ENCODE measurements at regions not wholly inside any gene's neighbourhood (a gene's known extent, or its start where the extent isn't known, plus 50 kb on each side); places are given as distances from the start of the nearest gene placed in this dataset.

GRCh38 chr7:46448478-46448877 is 527.4 kb upstream of the IGFBP3 start:
- Histone ChIP-seq H3K27ac (ENCODE audit: low read depth, low read length) (no peak overlapping the region), H3K79me2 (ENCODE audit: insufficient read depth, low read length) (no peaks in the 10 kb centered on the region), H3K4me2 (ENCODE audit: low read length) (no peak overlapping the region), H3K4me1 (ENCODE audit: insufficient read depth, low read length) (no peaks in the 10 kb centered on the region), H2AFZ (ENCODE audit: low read depth, low read length) (no peak overlapping the region), H3K9me3 (ENCODE audit: insufficient read depth, low read depth, low read length) (no peaks in the 10 kb centered on the region), H3K4me3 (ENCODE audit: insufficient read depth, low read depth, low read length) (no peak overlapping the region), H3K36me3 (ENCODE audit: insufficient read depth, low read length) (no peaks in the 10 kb centered on the region), H3K9ac (ENCODE audit: low read length) (no peak overlapping the region), H4K20me1 (ENCODE audit: insufficient read depth, low read length) (no peaks in the 10 kb centered on the region), H3K27me3 (ENCODE audit: insufficient read depth, low read length) (no peaks in the 10 kb centered on the region)
- no peak for TF ChIP-seq CTCF (IDR thresholded peaks at IDR 0.05; ENCODE audit: insufficient read depth, low read depth, low read length)
- H3K4me3 Mint-ChIP-seq (ENCODE audit: unreplicated experiment) = no peak overlapping the region
- H3K27ac Mint-ChIP-seq (ENCODE audit: unreplicated experiment) = no peak overlapping the region
- H3K36me3 Mint-ChIP-seq (ENCODE audit: low read depth, unreplicated experiment) = no peaks in the 10 kb centered on the region
- H3K27me3 Mint-ChIP-seq (ENCODE audit: low read depth, unreplicated experiment) = peaks cover 10% of the 10 kb centered on the region
- peaks cover 5% of the 10 kb centered on the region for H3K4me1 Mint-ChIP-seq (ENCODE audit: low read depth, unreplicated experiment)
- no peak for DNase-seq (ENCODE audit: low read depth)
- H3K9me3 Mint-ChIP-seq (ENCODE audit: unreplicated experiment) = peaks cover 7% of the 10 kb centered on the region
- FAIRE-seq = no peak

- Mint-ChIP-seq H3K4me3 (ENCODE audit: unreplicated experiment) (no peak overlapping the region), H3K4me1 (ENCODE audit: low read depth, unreplicated experiment) (peaks cover 4% of the 10 kb centered on the region), H3K27me3 (ENCODE audit: low read depth, unreplicated experiment) (peaks cover 10% of the 10 kb centered on the region), H3K27ac (ENCODE audit: unreplicated experiment) (no peak overlapping the region), H3K9me3 (ENCODE audit: unreplicated experiment) (peaks cover 7% of the 10 kb centered on the region), H3K36me3 (ENCODE audit: low read depth, unreplicated experiment) (no peaks in the 10 kb centered on the region)
- H3K4me2 ChIP-seq (ENCODE audit: low read length) = no peak overlapping the region
- no peak for FAIRE-seq
- no peaks in the 10 kb centered on the region for H3K79me2 ChIP-seq (ENCODE audit: insufficient read depth, low read length)
- no peak overlapping the region for H3K27ac ChIP-seq (ENCODE audit: low read depth, low read length)
- no peaks in the 10 kb centered on the region for H3K27me3 ChIP-seq (ENCODE audit: insufficient read depth, low read length)
- no peaks in the 10 kb centered on the region for H3K4me1 ChIP-seq (ENCODE audit: insufficient read depth, low read length)
- H3K9me3 ChIP-seq (ENCODE audit: insufficient read depth, low read depth, low read length) = no peaks in the 10 kb centered on the region
- H3K4me3 ChIP-seq (ENCODE audit: insufficient read depth, low read depth, low read length) = no peak overlapping the region
- H4K20me1 ChIP-seq (ENCODE audit: insufficient read depth, low read length) = no peaks in the 10 kb centered on the region
- H3K9ac ChIP-seq (ENCODE audit: low read length) = no peak overlapping the region
- no peak for DNase-seq (ENCODE audit: low read depth)
- no peaks in the 10 kb centered on the region for H3K36me3 ChIP-seq (ENCODE audit: insufficient read depth, low read length)
- TF ChIP-seq CTCF (IDR thresholded peaks at IDR 0.05; ENCODE audit: insufficient read depth, low read depth, low read length) = no peak
- no peak for TF ChIP-seq EZH2 (IDR thresholded peaks at IDR 0.05; ENCODE audit: insufficient read depth, low read length)
- no peak overlapping the region for H2AFZ ChIP-seq (ENCODE audit: low read depth, low read length)
Measured at GRCh38 chr7:46446151-46446550, 525.1 kb upstream of the IGFBP3 start.

GRCh38 chr7:46444256-46444655 is 523.2 kb upstream of the IGFBP3 start:
- Histone ChIP-seq H3K79me2 (ENCODE audit: insufficient read depth, low read length) (no peaks in the 10 kb centered on the region), H3K27ac (ENCODE audit: low read depth, low read length) (no peak overlapping the region), H3K27me3 (ENCODE audit: insufficient read depth, low read length) (no peaks in the 10 kb centered on the region), H3K4me3 (ENCODE audit: insufficient read depth, low read depth, low read length) (no peak overlapping the region), H4K20me1 (ENCODE audit: insufficient read depth, low read length) (no peaks in the 10 kb centered on the region), H2AFZ (ENCODE audit: low read depth, low read length) (no peak overlapping the region), H3K4me2 (ENCODE audit: low read length) (no peak overlapping the region), H3K36me3 (ENCODE audit: insufficient read depth, low read length) (no peaks in the 10 kb centered on the region), H3K9ac (ENCODE audit: low read length) (no peak overlapping the region), H3K4me1 (ENCODE audit: insufficient read depth, low read length) (no peaks in the 10 kb centered on the region), H3K9me3 (ENCODE audit: insufficient read depth, low read depth, low read length) (no peaks in the 10 kb centered on the region)
- DNase-seq (ENCODE audit: low read depth) = no peak
- no peak for TF ChIP-seq EZH2 (IDR thresholded peaks at IDR 0.05; ENCODE audit: insufficient read depth, low read length)
- TF ChIP-seq CTCF (IDR thresholded peaks at IDR 0.05; ENCODE audit: insufficient read depth, low read depth, low read length) = no peak
- H3K27ac Mint-ChIP-seq (ENCODE audit: unreplicated experiment) = no peak overlapping the region
- peaks cover 4% of the 10 kb centered on the region for H3K4me1 Mint-ChIP-seq (ENCODE audit: low read depth, unreplicated experiment)
- H3K9me3 Mint-ChIP-seq (ENCODE audit: unreplicated experiment) = peaks cover 5% of the 10 kb centered on the region
- H3K36me3 Mint-ChIP-seq (ENCODE audit: low read depth, unreplicated experiment) = no peaks in the 10 kb centered on the region
- H3K4me3 Mint-ChIP-seq (ENCODE audit: unreplicated experiment) = no peak overlapping the region
- H3K27me3 Mint-ChIP-seq (ENCODE audit: low read depth, unreplicated experiment) = peaks cover 10% of the 10 kb centered on the region
- peak; percentile 39 for FAIRE-seq
